Neutrophil (primary cell): ENCODE measurements at regions not wholly inside any gene's neighbourhood (a gene's known extent, or its start where the extent isn't known, plus 50 kb on each side); places are given as distances from the start of the nearest gene placed in this dataset.
"Not testable (repeated sequence)": the region's sequence is repeated elsewhere in the genome, so short reads cannot be mapped to it uniquely, and the experiment has no call there.

ENCODE experiments used
- H3K27ac ChIP-seq: fragments of 200-600 bp; sonication (generic); 2 replicates; pipeline ENCODE4 v1.5.1; 2016; ENCODE audit warnings: mild to moderate bottlenecking, moderate library complexity
- H3K27me3 ChIP-seq: fragments of 200-600 bp; sonication (generic); 2 replicates; pipeline ENCODE4 v1.6.0; 2016; ENCODE audit warnings: mild to moderate bottlenecking
- H3K36me3 ChIP-seq: fragments of 200-600 bp; sonication (generic); 2 replicates; pipeline ENCODE4 v1.5.1; 2017
- H3K4me1 ChIP-seq, 2 experiments: fragments of 200-600 bp in 1 of 2; sonication (generic) in 1 of 2; 1 replicate in 1 of 2; 2 replicates in 1 of 2; pipeline versions ENCODE4 v1.5.1 to v1.6.1; 2013 to 2016; ENCODE audit warnings: low read depth in 1 of 2, low read length in 1 of 2, mild to moderate bottlenecking in 1 of 2, moderate library complexity in 1 of 2; ENCODE audit not compliant: control insufficient read depth in 1 of 2, insufficient read depth in 1 of 2
- H3K4me3 ChIP-seq, 2 experiments: fragments of 200-600 bp in 1 of 2; sonication (generic) in 1 of 2; 1 replicate in 1 of 2; 2 replicates in 1 of 2; pipeline ENCODE4 v1.5.1; 2013 to 2016; ENCODE audit warnings: low read depth in 1 of 2, low read length in 1 of 2, mild to moderate bottlenecking in 1 of 2, moderate library complexity in 1 of 2
- H3K9me3 ChIP-seq: fragments of 200-600 bp; sonication (generic); 2 replicates; pipeline ENCODE4 v1.5.1; 2016
- TF ChIP-seq, protein P1 (sequence below): fragments of 200-600 bp; sonication (generic); IDR thresholded peaks from 2 replicates; pipeline ENCODE4 v1.5.1; 2016; ENCODE audit warnings: antibody characterized with exemption

DNA sequence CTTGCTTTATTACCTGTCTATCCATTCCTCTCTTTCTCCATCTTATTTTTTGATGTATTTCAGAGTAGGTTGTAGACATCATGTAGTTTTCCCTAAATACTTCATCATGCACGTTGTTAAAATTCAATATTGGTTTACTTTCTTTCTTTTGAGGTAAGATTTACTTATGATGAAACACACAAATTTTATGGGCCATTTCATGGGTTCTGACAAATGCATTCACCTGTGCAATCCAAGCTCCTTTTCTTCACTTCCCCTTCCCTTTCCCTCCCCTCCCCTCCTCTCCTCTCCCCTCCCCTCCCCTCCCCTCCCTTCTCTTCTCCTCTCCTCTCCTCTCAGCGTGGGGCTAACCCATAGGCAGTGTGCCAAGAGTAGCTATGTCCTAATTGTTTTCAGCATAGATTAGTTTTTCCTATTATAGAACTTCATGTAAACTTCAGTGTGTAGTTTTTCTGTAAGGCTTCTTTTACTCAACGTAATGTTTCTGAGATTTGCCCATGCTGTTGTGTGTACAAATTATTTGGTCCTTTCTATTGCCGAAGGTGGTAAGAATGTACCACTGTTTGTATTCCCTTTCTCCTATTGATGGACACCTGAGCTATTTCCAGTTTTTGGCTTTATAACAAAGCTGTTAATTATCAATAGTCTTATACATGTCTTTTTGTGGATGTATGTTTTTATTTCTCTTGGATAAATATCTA is 92.9 kb upstream of the CLINT1 start:
- Histone ChIP-seq H3K4me3 (no peak overlapping the region), H3K4me1 (peaks cover 3 to 4% of the 10 kb centered on the region in 2 experiments), H3K27me3 (no peaks in the 10 kb centered on the region), H3K9me3 (no peaks in the 10 kb centered on the region), H3K36me3 (no peaks in the 10 kb centered on the region), H3K27ac (no peak overlapping the region)
- TF ChIP-seq, protein P1, sequence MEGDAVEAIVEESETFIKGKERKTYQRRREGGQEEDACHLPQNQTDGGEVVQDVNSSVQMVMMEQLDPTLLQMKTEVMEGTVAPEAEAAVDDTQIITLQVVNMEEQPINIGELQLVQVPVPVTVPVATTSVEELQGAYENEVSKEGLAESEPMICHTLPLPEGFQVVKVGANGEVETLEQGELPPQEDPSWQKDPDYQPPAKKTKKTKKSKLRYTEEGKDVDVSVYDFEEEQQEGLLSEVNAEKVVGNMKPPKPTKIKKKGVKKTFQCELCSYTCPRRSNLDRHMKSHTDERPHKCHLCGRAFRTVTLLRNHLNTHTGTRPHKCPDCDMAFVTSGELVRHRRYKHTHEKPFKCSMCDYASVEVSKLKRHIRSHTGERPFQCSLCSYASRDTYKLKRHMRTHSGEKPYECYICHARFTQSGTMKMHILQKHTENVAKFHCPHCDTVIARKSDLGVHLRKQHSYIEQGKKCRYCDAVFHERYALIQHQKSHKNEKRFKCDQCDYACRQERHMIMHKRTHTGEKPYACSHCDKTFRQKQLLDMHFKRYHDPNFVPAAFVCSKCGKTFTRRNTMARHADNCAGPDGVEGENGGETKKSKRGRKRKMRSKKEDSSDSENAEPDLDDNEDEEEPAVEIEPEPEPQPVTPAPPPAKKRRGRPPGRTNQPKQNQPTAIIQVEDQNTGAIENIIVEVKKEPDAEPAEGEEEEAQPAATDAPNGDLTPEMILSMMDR = no peak

DNA sequence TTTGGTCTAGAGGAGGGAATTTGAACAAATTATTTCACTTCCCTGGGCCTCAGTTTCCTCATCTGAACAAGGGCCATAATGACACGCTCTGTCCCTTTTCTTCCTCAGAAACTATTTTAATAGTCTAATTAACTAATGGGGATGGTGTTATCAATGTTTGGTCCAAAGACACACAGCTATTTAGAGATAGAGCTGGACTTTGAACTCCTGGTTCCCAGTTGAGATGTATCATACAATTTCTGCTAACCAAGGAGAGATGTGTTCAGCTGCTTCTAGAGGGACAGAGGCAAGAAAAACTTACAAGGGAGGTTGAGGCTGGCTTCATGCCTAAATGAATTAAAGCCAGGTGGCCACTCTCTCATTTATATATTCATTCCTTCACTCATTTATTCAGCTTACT is 90.6 kb upstream of the CLINT1 start:
- Histone ChIP-seq H3K36me3 (no peaks in the 10 kb centered on the region), H3K9me3 (no peaks in the 10 kb centered on the region), H3K4me3 (no peak overlapping the region), H3K27ac (no peak overlapping the region), H3K4me1 (peaks cover 3 to 4% of the 10 kb centered on the region in 2 experiments), H3K27me3 (no peaks in the 10 kb centered on the region)
- TF ChIP-seq, protein P1 = no peak

GRCh38 chr5:157948738-157949410 is 89.9 kb upstream of the CLINT1 start:
- H3K4me1 ChIP-seq = peaks cover 3 to 4% of the 10 kb centered on the region in 2 experiments
- no peaks in the 10 kb centered on the region for H3K9me3 ChIP-seq
- H3K27me3 ChIP-seq = no peaks in the 10 kb centered on the region
- no peak overlapping the region for H3K4me3 ChIP-seq
- H3K27ac ChIP-seq = no peak overlapping the region
- TF ChIP-seq, protein P1 = peak; percentile 35
- no peaks in the 10 kb centered on the region for H3K36me3 ChIP-seq

GRCh38 chr5:157947156-157947555 is 88.2 kb upstream of the CLINT1 start:
- peaks cover 3 to 4% of the 10 kb centered on the region in 2 experiments for H3K4me1 ChIP-seq
- H3K36me3 ChIP-seq = no peaks in the 10 kb centered on the region
- TF ChIP-seq, protein P1 = no peak
- no peaks in the 10 kb centered on the region for H3K27me3 ChIP-seq
- H3K4me3 ChIP-seq = no peak overlapping the region
- no peaks in the 10 kb centered on the region for H3K9me3 ChIP-seq
- no peak overlapping the region for H3K27ac ChIP-seq

GRCh38 chr5:157945822-157946221 is 86.9 kb upstream of the CLINT1 start:
- not testable (repeated sequence) for H3K27ac ChIP-seq, H3K4me1 ChIP-seq, H3K36me3 ChIP-seq, H3K27me3 ChIP-seq, H3K9me3 ChIP-seq, H3K4me3 ChIP-seq

- TF ChIP-seq, protein P1 = no peak
- Histone ChIP-seq H3K4me3 (no peak overlapping the region), H3K4me1 (peaks cover 0 to 4% of the 10 kb centered on the region in 2 experiments), H3K36me3 (no peaks in the 10 kb centered on the region), H3K9me3 (no peaks in the 10 kb centered on the region), H3K27ac (no peak overlapping the region), H3K27me3 (no peaks in the 10 kb centered on the region)
Measured at GRCh38 chr5:157944938-157945337, 86.0 kb upstream of the CLINT1 start.
